NT2/D1 (cell line): ENCODE measurements at regions not wholly inside any gene's neighbourhood (a gene's known extent, or its start where the extent isn't known, plus 50 kb on each side); places are given as distances from the start of the nearest gene placed in this dataset.

Experiments used
- SUZ12 ChIP-seq: IDR thresholded peaks from 2 replicates; pipeline ENCODE4 v1.6.1; 2011; ENCODE audit not compliant: insufficient read length, insufficient read depth; ENCODE audit errors: extremely low read depth
- ZNF274 ChIP-seq: IDR thresholded peaks from 2 replicates; pipeline ENCODE4 v1.6.1; 2011; ENCODE audit warnings: mild to moderate bottlenecking, low read depth, low read length

- TF ChIP-seq SUZ12 = no peak
- TF ChIP-seq ZNF274 = no peak
Observed at GRCh38 chr1:185434721-185435120, 117.7 kb upstream of the IVNS1ABP start.
